ENCODE measurements at regions not wholly inside any gene's neighbourhood (a gene's known extent, or its start where the extent isn't known, plus 50 kb on each side); places are given as distances from the start of the nearest gene placed in this dataset.

DNA sequence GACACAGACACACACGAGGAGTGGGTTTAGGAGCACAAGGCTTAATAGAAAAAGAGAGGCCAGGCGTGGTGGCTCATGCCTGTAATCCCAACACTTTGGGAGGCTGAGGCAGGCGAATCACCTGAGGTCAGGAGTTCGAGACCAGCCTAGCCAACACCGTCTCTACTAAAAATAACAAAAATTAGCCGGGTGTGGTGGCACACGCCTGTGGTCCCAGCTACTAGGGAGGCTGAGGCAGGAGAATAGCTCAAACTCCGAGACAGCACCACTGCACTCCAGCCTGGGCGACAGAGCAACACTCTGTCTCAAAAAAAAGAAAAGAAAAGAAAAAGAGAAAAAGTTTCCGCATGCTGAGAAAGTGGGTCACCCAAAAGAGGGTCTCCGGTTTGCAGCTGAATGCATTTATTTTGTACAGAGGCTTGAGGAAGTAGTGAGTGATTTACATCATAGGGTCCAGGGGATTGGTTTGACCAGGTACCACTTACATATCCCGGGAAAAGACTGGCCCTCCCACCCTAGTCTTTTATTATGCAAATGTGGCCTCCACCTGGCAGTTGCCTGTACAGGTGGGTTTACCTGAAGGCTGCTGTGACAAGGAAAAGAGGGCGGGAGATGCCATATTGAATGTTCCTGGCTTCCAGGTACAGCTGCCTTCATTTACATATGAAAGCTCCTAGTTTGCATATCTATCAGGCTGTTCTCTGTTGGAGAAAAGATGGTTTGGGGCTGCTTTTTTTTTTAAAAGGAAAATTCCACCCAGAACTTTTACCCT lies 366.2 kb upstream of the GRAMD2B start:
- TF ChIP-seq, protein P1, sequence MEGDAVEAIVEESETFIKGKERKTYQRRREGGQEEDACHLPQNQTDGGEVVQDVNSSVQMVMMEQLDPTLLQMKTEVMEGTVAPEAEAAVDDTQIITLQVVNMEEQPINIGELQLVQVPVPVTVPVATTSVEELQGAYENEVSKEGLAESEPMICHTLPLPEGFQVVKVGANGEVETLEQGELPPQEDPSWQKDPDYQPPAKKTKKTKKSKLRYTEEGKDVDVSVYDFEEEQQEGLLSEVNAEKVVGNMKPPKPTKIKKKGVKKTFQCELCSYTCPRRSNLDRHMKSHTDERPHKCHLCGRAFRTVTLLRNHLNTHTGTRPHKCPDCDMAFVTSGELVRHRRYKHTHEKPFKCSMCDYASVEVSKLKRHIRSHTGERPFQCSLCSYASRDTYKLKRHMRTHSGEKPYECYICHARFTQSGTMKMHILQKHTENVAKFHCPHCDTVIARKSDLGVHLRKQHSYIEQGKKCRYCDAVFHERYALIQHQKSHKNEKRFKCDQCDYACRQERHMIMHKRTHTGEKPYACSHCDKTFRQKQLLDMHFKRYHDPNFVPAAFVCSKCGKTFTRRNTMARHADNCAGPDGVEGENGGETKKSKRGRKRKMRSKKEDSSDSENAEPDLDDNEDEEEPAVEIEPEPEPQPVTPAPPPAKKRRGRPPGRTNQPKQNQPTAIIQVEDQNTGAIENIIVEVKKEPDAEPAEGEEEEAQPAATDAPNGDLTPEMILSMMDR (IDR thresholded peaks at IDR 0.05) = no peak
- TF ChIP-seq POLR2A (IDR thresholded peaks at IDR 0.05) (no peak), EP300 (IDR thresholded peaks at IDR 0.05) (no peak)

All from sigmoid colon (tissue), 4 donors.